Skeletal muscle tissue (tissue), 3 donors: ENCODE measurements at regions not wholly inside any gene's neighbourhood (a gene's known extent, or its start where the extent isn't known, plus 50 kb on each side); places are given as distances from the start of the nearest gene placed in this dataset.

ENCODE experiments used
- H3K27ac ChIP-seq: one replicate; pipeline ENCODE4 v1.7.0; 2013; ENCODE audit warnings: mild to moderate bottlenecking, low read depth, low read length, inconsistent platforms
- H3K27me3 ChIP-seq, 3 donors: one replicate each; pipeline ENCODE4 v1.7.0; 2013; ENCODE audit warnings: low read length in 3 of 3; ENCODE audit not compliant: control insufficient read depth in 3 of 3, insufficient read depth in 3 of 3
- H3K36me3 ChIP-seq, 3 donors: one replicate each; pipeline ENCODE4 v1.7.0; 2013; ENCODE audit warnings: low read length in 3 of 3; ENCODE audit not compliant: control insufficient read depth in 3 of 3, insufficient read depth in 3 of 3
- H3K4me1 ChIP-seq, 3 donors: one replicate each; pipeline ENCODE4 v1.7.0; 2013; ENCODE audit warnings: low read length in 3 of 3, mild to moderate bottlenecking in 3 of 3; ENCODE audit not compliant: control insufficient read depth in 3 of 3, insufficient read depth in 3 of 3
- H3K4me3 ChIP-seq, 3 donors: one replicate each; pipeline ENCODE4 v1.7.0; 2013; ENCODE audit warnings: low read length in 3 of 3
- H3K9ac ChIP-seq, 3 donors: one replicate each; pipeline ENCODE4 v1.7.0; 2013; ENCODE audit warnings: low read length in 3 of 3, mild to moderate bottlenecking in 3 of 3, moderate library complexity in 2 of 3, low read depth in 1 of 3
- H3K9me3 ChIP-seq, 3 donors: one replicate each; pipeline ENCODE4 v1.7.0; 2013; ENCODE audit warnings: low read length in 3 of 3; ENCODE audit not compliant: control insufficient read depth in 3 of 3
- donor health status: Osteomylitis.

DNA sequence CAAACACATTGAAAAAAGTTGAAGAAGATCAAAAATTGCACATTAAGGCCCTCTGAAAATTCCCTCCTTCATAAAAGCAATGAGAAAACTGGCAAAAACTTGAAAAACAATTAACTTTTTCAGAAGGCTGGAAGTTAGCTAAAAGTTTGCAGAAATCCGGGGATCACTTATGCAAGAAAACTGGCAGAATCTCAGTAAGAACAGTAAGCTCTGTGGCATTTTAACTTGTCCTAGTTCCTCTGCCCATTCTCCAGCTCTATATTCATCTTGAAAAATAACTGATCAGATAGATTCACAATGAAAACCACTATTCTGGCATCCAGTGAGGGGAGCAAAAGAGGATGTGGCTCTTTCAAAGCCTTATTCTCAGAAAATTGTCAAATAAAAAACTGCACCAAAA, 566.8 kb downstream of the NTRK3 start:
- Histone ChIP-seq H3K27ac (no peak overlapping the region), H3K36me3 (no peaks in the 10 kb centered on the region), H3K27me3 (no peaks in the 10 kb centered on the region), H3K9ac (no peak overlapping the region), H3K4me3 (no peak overlapping the region), H3K9me3 (no peaks in the 10 kb centered on the region), H3K4me1 (no peaks in the 10 kb centered on the region)

GRCh38 chr15:87687523-87687870, 569.0 kb downstream of the NTRK3 start:
- H3K27me3 ChIP-seq: no peaks in the 10 kb centered on the region
- H3K4me1 ChIP-seq: no peaks in the 10 kb centered on the region
- H3K27ac ChIP-seq: no peak overlapping the region
- H3K9ac ChIP-seq: no peak overlapping the region
- H3K4me3 ChIP-seq: no peak overlapping the region
- no peaks in the 10 kb centered on the region for H3K36me3 ChIP-seq
- H3K9me3 ChIP-seq: no peaks in the 10 kb centered on the region

DNA sequence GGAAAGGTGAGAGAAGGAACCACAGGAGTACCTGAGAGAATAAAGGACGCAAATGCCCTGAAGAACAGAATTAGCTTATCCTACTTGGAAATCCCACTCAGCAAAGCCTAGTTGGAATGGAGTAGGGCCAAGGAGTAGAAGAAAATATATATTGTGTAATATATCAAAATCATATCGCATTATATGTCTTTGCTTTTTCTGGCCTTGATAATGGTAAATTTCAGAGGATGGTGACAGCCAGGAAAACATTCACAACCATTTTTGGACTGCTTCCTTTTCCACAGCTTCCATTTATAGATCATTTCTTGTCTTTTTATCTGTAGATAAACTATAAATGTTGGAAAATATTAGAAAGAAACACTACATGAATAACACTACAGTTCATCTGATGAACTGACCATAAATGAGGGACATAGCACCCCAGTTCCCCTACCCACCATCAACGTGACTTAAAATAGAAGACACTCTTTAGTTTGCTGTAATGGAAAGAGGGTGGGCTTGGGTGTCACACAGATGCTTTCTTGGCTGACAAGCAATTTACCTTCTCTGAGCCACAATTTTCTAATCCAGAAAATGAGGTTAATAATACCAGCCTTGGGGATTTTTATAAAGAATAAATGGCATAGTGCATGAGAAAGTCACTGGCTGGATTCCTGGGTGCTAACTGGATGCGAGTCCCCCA, 569.6 kb downstream of the NTRK3 start:
- Histone ChIP-seq H3K9ac (no peak overlapping the region), H3K27me3 (no peaks in the 10 kb centered on the region), H3K4me3 (no peak overlapping the region), H3K9me3 (no peaks in the 10 kb centered on the region), H3K4me1 (no peaks in the 10 kb centered on the region), H3K27ac (no peak overlapping the region), H3K36me3 (no peaks in the 10 kb centered on the region)

GRCh38 chr15:87686339-87686738, 570.2 kb downstream of the NTRK3 start:
- Histone ChIP-seq H3K4me3 (no peak overlapping the region), H3K27ac (no peak overlapping the region), H3K36me3 (no peaks in the 10 kb centered on the region), H3K4me1 (no peaks in the 10 kb centered on the region), H3K9ac (no peak overlapping the region), H3K9me3 (no peaks in the 10 kb centered on the region), H3K27me3 (no peaks in the 10 kb centered on the region)

- H3K9ac ChIP-seq: no peak overlapping the region
- no peaks in the 10 kb centered on the region for H3K36me3 ChIP-seq
- H3K27ac ChIP-seq: no peak overlapping the region
- H3K4me1 ChIP-seq: no peaks in the 10 kb centered on the region
- H3K9me3 ChIP-seq: no peaks in the 10 kb centered on the region
- H3K27me3 ChIP-seq: no peaks in the 10 kb centered on the region
- no peak overlapping the region for H3K4me3 ChIP-seq
Measured at GRCh38 chr15:87682527-87682926, 574.0 kb downstream of the NTRK3 start.

GRCh38 chr15:87681104-87681503, 575.4 kb downstream of the NTRK3 start:
- Histone ChIP-seq H3K4me1 (no peaks in the 10 kb centered on the region), H3K27ac (no peak overlapping the region), H3K27me3 (no peaks in the 10 kb centered on the region), H3K9ac (no peak overlapping the region), H3K36me3 (no peaks in the 10 kb centered on the region), H3K9me3 (no peaks in the 10 kb centered on the region), H3K4me3 (no peak overlapping the region)

- Histone ChIP-seq H3K4me1 (no peaks in the 10 kb centered on the region), H3K4me3 (no peak overlapping the region), H3K9me3 (no peaks in the 10 kb centered on the region), H3K27ac (no peak overlapping the region), H3K9ac (no peak overlapping the region), H3K36me3 (no peaks in the 10 kb centered on the region), H3K27me3 (no peaks in the 10 kb centered on the region)
Measured at GRCh38 chr15:87680208-87680607, 576.3 kb downstream of the NTRK3 start.

DNA sequence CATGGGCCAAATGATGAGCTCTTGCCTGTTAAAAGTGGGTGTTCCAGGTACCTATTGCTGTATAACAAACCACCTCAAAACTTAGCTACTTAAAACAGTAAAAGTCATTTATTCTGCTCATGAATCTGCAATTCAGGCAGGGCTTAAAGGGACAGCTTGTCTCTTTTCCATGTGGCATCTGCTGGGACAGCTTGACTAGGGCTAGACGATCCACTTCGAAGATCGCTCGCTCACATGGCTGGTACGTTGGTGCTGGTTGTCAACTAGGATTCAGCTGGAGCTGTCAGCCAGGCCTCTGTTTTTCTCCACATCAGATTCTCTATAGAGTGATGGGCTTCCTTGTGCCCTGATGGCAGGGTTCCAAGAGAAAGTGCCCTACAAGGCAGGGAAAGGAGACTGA, 581.3 kb downstream of the NTRK3 start:
- no peak overlapping the region for H3K4me3 ChIP-seq
- no peaks in the 10 kb centered on the region for H3K4me1 ChIP-seq
- no peaks in the 10 kb centered on the region for H3K36me3 ChIP-seq
- H3K9me3 ChIP-seq: no peaks in the 10 kb centered on the region
- no peak overlapping the region for H3K27ac ChIP-seq
- no peaks in the 10 kb centered on the region for H3K27me3 ChIP-seq
- H3K9ac ChIP-seq: no peak overlapping the region

GRCh38 chr15:87672309-87673288, 583.9 kb downstream of the NTRK3 start:
- Histone ChIP-seq H3K27ac (no peak overlapping the region), H3K27me3 (no peaks in the 10 kb centered on the region), H3K4me3 (no peak overlapping the region), H3K9ac (no peak overlapping the region), H3K9me3 (no peaks in the 10 kb centered on the region), H3K36me3 (no peaks in the 10 kb centered on the region), H3K4me1 (no peaks in the 10 kb centered on the region)

- Histone ChIP-seq H3K9ac (no peak overlapping the region), H3K27me3 (no peaks in the 10 kb centered on the region), H3K36me3 (no peaks in the 10 kb centered on the region), H3K4me3 (no peak overlapping the region), H3K9me3 (no peaks in the 10 kb centered on the region), H3K27ac (no peak overlapping the region), H3K4me1 (no peaks in the 10 kb centered on the region)
Measured at GRCh38 chr15:87671289-87671688, 585.2 kb downstream of the NTRK3 start.
